ENCODE measurements at regions not wholly inside any gene's neighbourhood (a gene's known extent, or its start where the extent isn't known, plus 50 kb on each side); places are given as distances from the start of the nearest gene placed in this dataset.

- DNase-seq, result no peak
These were observed 58.3 kb upstream of the DTNA start for GRCh38 chr18:34651586-34652369.

GRCh38 chr18:34655131-34655530, 55.0 kb upstream of the DTNA start:
- no peak for DNase-seq

- no peak for DNase-seq
These were observed 52.1 kb upstream of the DTNA start for GRCh38 chr18:34657860-34658500.

DNA sequence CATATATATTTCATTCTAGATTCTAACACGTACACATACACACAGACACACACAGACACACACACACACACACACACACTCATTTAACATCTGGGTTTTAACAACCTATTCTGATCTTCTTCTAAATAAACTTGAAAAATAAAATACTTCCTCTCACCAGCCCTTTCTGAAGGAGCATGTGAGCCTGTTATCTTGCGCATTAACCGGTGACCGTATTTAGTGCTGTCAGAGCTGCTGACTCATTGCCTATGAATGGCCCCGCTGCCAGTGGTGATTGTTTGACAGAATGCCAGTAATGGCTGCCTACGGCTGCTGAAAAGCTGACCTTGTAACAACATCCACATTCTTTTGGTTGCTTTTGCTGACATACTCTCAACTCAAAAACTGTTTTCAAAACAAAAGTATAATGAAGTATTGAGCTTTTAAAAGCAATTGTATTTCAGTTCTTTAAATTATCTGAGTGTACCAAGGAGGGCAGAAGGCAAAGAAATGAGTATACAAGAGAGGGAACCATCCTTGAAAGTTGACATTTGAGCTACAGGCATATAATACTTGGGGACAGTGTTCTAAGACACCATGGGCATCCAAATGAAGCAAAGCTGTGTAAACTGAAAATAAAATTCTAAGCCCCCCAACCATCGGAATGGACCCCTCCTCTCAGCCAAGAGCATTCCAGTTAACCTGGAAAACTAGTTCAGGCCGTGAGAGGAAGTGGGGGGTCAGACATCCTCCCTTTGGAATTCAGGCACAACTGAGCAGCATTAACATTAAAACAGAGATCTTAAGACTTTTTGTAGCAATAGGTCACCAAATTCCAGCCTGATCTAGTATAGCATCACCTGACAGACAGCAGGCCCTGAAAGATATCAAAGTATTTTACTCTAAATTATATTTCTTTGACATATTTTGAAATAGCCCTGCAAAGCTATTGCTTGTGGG, 50.2 kb upstream of the DTNA start:
- DNase-seq, result no peak

Measured in NCI-H1694 treated with DMSO at 0.1 percent for 48 hours (cell line).